Heart right ventricle (tissue), 16 donors: ENCODE measurements at regions not wholly inside any gene's neighbourhood (a gene's known extent, or its start where the extent isn't known, plus 50 kb on each side); places are given as distances from the start of the nearest gene placed in this dataset.

Experiments
- ATAC-seq, 8 donors: fragments of 200-7000 bp; cut with Tn5 transposase; one replicate each; pipeline ENCODE4 v1.9.1; 2020; ENCODE audit warnings: mild to moderate bottlenecking in 8 of 8, moderate library complexity in 8 of 8, moderate number of reproducible peaks in 1 of 8
- DNase-seq, 2 donors: peaks; one replicate each; pipeline ENCODE4 v3.0.0-alpha.2; 2020
- H3K27ac ChIP-seq, 10 donors: fragments of 200-600 bp; sonication (generic) in 2 of 10; one replicate each; pipeline versions ENCODE4 v1.5.0 to v1.8.0; 2020 to 2022; ENCODE audit warnings: mild to moderate bottlenecking in 3 of 10
- H3K27me3 ChIP-seq, 7 donors: fragments of 200-600 bp; one replicate each; pipeline ENCODE4 v1.8.0; 2021 to 2022; ENCODE audit warnings: mild to moderate bottlenecking in 2 of 7
- H3K36me3 ChIP-seq, 9 donors: fragments of 200-600 bp; sonication (generic) in 1 of 9; one replicate each; pipeline versions ENCODE4 v1.5.0 to v1.8.0; 2020 to 2022; ENCODE audit warnings: mild to moderate bottlenecking in 2 of 9
- H3K4me1 ChIP-seq, 9 donors: fragments of 200-600 bp; sonication (generic) in 1 of 9; one replicate each; pipeline versions ENCODE4 v1.5.0 to v1.8.0; 2020 to 2022; ENCODE audit warnings: mild to moderate bottlenecking in 4 of 9
- H3K4me3 ChIP-seq, 10 donors: fragments of 200-600 bp; sonication (generic) in 2 of 10; one replicate each; pipeline versions ENCODE4 v1.5.0 to v1.8.0; 2020 to 2022; ENCODE audit warnings: mild to moderate bottlenecking in 7 of 10, moderate library complexity in 2 of 10
- H3K9me3 ChIP-seq, 11 donors: fragments of 200-600 bp in 10 of 11; sonication (generic) in 2 of 11; one replicate each; pipeline versions ENCODE4 v1.5.0 to v1.8.0; 2013 to 2022; ENCODE audit warnings: mild to moderate bottlenecking in 2 of 11, control low read depth in 1 of 11, moderate library complexity in 1 of 11
- WGBS, 2 donors: extraction: QIAGEN DNeasy Blood & Tissue Kit; methylation state at CpG; one replicate each; pipeline ENCODE4 v1.1.7; 2013; ENCODE audit warnings: inconsistent platforms in 1 of 2; 5-methylcytosine and 5-hydroxymethylcytosine counted together
- intact Hi-C, 10 donors: fragments of 100-400 bp; cut with DNase I; formaldehyde crosslinking; loops; one replicate each; pipeline versions ENCODE4 v1.11.1 to v1.14.2; 2022
- TF ChIP-seq, protein P1 (sequence below), 9 donors: fragments of 200-600 bp; sonication (generic) in 2 of 9; IDR thresholded peaks; one replicate each; pipeline versions ENCODE4 v1.5.0 to v1.8.0; 2021 to 2022; ENCODE audit warnings: antibody characterized with exemption in 9 of 9, mild to moderate bottlenecking in 5 of 9, moderate library complexity in 1 of 9
- donor health status: Arrhythmogenic right ventricular cardiomyopathy.
- donor health status: ischemic (EF 13 %, LVEDD 7.1; RV severe dilation, severe dysfunction).
- donor health status: healthy with polysubstance abuse.
- donor health status: DM: no; HTN: yes; CAD: no.
- donor health status: DM: no; HTN: no; CAD: no.
- donor health status: ischemic (EF 25% LVEDD 6.9; RV normal size, moderate dysfunction).
- donor health status: ischemic (EF 25% LVEDD 5.7; RV mildly dilated, moderate dysfunction).
- donor health status: healthy.
- donor health status: DM: yes; HTN: yes; CAD: no.
- donor health status: Ischemic cardiomyopathy.
- donor health status: ischemic (EF 35%, LVEDD 5.7; RV mildly dilated, moderate dysfunction).
- donor health status: nonischemic (EF 11% LVEDD 7.7; RV severe dilation, severe dysfunction).
- donor health status: DM: yes; HTN: yes; CAD: no.
- donor health status: PGD.
- donor health status: ischemic (EF 29% LVEDD 5.4; RV normal size, mild dysfunction).
- donor health status: nonischemic (EF 23%, LVEDD 6.1; RV moderate dilation, normal function).

- Histone ChIP-seq H3K36me3 (no peaks in the 10 kb centered on the region), H3K27ac (no peak overlapping the region), H3K27me3 (no peaks in the 10 kb centered on the region), H3K9me3 (peaks cover 0 to 11% (median 0%) of the 10 kb centered on the region in 11 donors), H3K4me1 (no peaks in the 10 kb centered on the region), H3K4me3 (no peak overlapping the region)
- ATAC-seq (no peak), DNase-seq (no peak)
- intact Hi-C loops: no loop called here
- TF ChIP-seq, protein P1, sequence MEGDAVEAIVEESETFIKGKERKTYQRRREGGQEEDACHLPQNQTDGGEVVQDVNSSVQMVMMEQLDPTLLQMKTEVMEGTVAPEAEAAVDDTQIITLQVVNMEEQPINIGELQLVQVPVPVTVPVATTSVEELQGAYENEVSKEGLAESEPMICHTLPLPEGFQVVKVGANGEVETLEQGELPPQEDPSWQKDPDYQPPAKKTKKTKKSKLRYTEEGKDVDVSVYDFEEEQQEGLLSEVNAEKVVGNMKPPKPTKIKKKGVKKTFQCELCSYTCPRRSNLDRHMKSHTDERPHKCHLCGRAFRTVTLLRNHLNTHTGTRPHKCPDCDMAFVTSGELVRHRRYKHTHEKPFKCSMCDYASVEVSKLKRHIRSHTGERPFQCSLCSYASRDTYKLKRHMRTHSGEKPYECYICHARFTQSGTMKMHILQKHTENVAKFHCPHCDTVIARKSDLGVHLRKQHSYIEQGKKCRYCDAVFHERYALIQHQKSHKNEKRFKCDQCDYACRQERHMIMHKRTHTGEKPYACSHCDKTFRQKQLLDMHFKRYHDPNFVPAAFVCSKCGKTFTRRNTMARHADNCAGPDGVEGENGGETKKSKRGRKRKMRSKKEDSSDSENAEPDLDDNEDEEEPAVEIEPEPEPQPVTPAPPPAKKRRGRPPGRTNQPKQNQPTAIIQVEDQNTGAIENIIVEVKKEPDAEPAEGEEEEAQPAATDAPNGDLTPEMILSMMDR (IDR thresholded peaks at IDR 0.05): no peak
- 75 to 76% methylated on average over 2 of the region's 2 CpGs for WGBS, 2 donors
Measured at GRCh38 chr18:40690062-40690461, 1265.0 kb upstream of the PIK3C3 start.

DNA sequence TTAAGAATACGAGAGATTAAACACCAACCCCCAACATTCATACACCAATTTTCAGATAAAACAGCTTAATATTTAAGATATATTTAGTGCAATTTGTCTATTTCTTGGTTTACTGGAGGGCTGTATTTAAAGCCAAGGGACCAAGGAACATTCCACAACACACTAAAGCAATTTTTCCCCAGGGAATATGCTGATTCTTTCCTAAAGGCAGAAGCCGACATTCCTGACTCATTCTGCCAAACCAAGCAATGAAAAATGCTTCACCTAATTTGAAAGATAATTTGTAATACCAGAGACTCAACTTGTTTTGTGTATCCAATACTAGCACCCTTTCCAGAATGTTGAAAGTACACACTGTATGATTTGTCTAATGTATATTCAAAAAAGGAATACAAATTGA, 1267.6 kb upstream of the PIK3C3 start:
- Histone ChIP-seq H3K4me3 (no peak overlapping the region), H3K36me3 (no peaks in the 10 kb centered on the region), H3K9me3 (peaks cover 0 to 11% (median 0%) of the 10 kb centered on the region in 11 donors), H3K4me1 (no peaks in the 10 kb centered on the region), H3K27me3 (no peaks in the 10 kb centered on the region), H3K27ac (no peak overlapping the region)
- intact Hi-C loops: loop anchor here in 1 of 10 donors (10.0 kb wide), 1 partner anchor 53 kb away; no protein-coding TSS in a partner anchor
- TF ChIP-seq, protein P1 (IDR thresholded peaks at IDR 0.05): no peak
- 68% methylated on average over 2 of the region's 2 CpGs for WGBS, 2 donors
- ATAC-seq: no peak
- no peak for DNase-seq

GRCh38 chr18:40686836-40687235, 1268.2 kb upstream of the PIK3C3 start:
- TF ChIP-seq, protein P1 (IDR thresholded peaks at IDR 0.05): no peak
- H3K9me3 ChIP-seq: peaks cover 0 to 11% (median 0%) of the 10 kb centered on the region in 11 donors
- 65 to 82% methylated on average over 3 of the region's 3 CpGs for WGBS, 2 donors
- H3K27me3 ChIP-seq: no peaks in the 10 kb centered on the region
- H3K27ac ChIP-seq: no peak overlapping the region
- H3K36me3 ChIP-seq: no peaks in the 10 kb centered on the region
- intact Hi-C loops: loop anchor here in 1 of 10 donors (10.0 kb wide), 1 partner anchor 52 kb away; no protein-coding TSS in a partner anchor
- DNase-seq (no peak), ATAC-seq (no peak)
- H3K4me3 ChIP-seq: no peak overlapping the region
- no peaks in the 10 kb centered on the region for H3K4me1 ChIP-seq

DNA sequence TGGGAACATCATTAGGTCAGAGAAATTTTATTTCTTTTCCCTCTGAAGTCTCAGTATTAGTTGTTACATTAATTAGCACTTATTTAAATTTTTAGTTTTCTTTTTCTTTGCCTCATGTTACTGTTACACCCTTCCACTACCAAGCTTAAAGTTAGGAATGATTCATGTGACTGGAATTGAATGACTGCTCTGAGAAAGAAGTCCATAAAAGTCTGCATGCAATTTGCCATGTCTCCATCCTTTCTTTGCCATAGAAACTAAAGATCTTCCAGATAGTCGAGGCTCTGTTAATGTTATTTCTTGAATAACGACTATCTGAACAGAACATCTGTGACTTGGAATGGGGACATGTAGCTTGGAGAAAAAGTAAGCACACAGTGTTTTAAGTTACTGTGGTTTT, 1269.8 kb upstream of the PIK3C3 start:
- ATAC-seq (no peak), DNase-seq (no peak)
- Histone ChIP-seq H3K27ac (no peak overlapping the region), H3K4me1 (no peaks in the 10 kb centered on the region), H3K27me3 (no peaks in the 10 kb centered on the region), H3K36me3 (no peaks in the 10 kb centered on the region), H3K4me3 (no peak overlapping the region), H3K9me3 (peaks cover 0 to 11% (median 0%) of the 10 kb centered on the region in 11 donors)
- intact Hi-C loops: loop anchor here in 1 of 10 donors (10.0 kb wide), 1 partner anchor 50 kb away; no protein-coding TSS in a partner anchor
- 65 to 76% methylated on average over 2 of the region's 2 CpGs for WGBS, 2 donors
- TF ChIP-seq, protein P1 (IDR thresholded peaks at IDR 0.05): no peak
